ENCODE measurements at regions not wholly inside any gene's neighbourhood (a gene's known extent, or its start where the extent isn't known, plus 50 kb on each side); places are given as distances from the start of the nearest gene placed in this dataset.
A peak's percentile ranks its signal among the peaks of the same experiment; 100 is the strongest.

- no peaks in the 10 kb centered on the region for H3K9me3 ChIP-seq (ENCODE audit: control insufficient read depth, low read depth, low read length)
- H3K4me3 ChIP-seq (ENCODE audit: low read length): no peak overlapping the region
- H3K27me3 ChIP-seq (ENCODE audit: control insufficient read depth, insufficient read depth, low read length): no peaks in the 10 kb centered on the region
- DNase-seq: no peak
- no peaks in the 10 kb centered on the region for H3K36me3 ChIP-seq (ENCODE audit: control insufficient read depth, insufficient read depth, low read length)
- 17% methylated on average over 1 of the region's 3 CpGs for WGBS (ENCODE audit: insufficient coverage, low lambda C conversion rate)
- H3K27ac ChIP-seq (ENCODE audit: low read length): no peak overlapping the region
- no peaks in the 10 kb centered on the region for H3K4me1 ChIP-seq (ENCODE audit: control insufficient read depth, insufficient read depth, low read length)
Measured at GRCh38 chr14:84643446-84643845, 886.5 kb upstream of the FLRT2 start.

- no peaks in the 10 kb centered on the region for H3K9me3 ChIP-seq (ENCODE audit: control insufficient read depth, low read depth, low read length)
- 100% methylated on average over 2 of the region's 6 CpGs for WGBS (ENCODE audit: insufficient coverage, low lambda C conversion rate)
- H3K4me3 ChIP-seq (ENCODE audit: low read length): no peak overlapping the region
- no peaks in the 10 kb centered on the region for H3K27me3 ChIP-seq (ENCODE audit: control insufficient read depth, insufficient read depth, low read length)
- no peaks in the 10 kb centered on the region for H3K36me3 ChIP-seq (ENCODE audit: control insufficient read depth, insufficient read depth, low read length)
- H3K27ac ChIP-seq (ENCODE audit: low read length): no peak overlapping the region
- no peak for DNase-seq
- no peaks in the 10 kb centered on the region for H3K4me1 ChIP-seq (ENCODE audit: control insufficient read depth, insufficient read depth, low read length)
Measured at GRCh38 chr14:84646786-84647500, 883.0 kb upstream of the FLRT2 start.

- Histone ChIP-seq H3K36me3 (ENCODE audit: control insufficient read depth, insufficient read depth, low read length) (no peaks in the 10 kb centered on the region), H3K4me3 (ENCODE audit: low read length) (no peak overlapping the region), H3K4me1 (ENCODE audit: control insufficient read depth, insufficient read depth, low read length) (no peaks in the 10 kb centered on the region), H3K27ac (ENCODE audit: low read length) (no peak overlapping the region), H3K9me3 (ENCODE audit: control insufficient read depth, low read depth, low read length) (no peaks in the 10 kb centered on the region), H3K27me3 (ENCODE audit: control insufficient read depth, insufficient read depth, low read length) (no peaks in the 10 kb centered on the region)
- DNase-seq: no peak
- no CpG with 5 or more reads among the region's 7 CpGs for WGBS (ENCODE audit: insufficient coverage, low lambda C conversion rate)
Measured at GRCh38 chr14:84655014-84655413, 874.9 kb upstream of the FLRT2 start.

- Histone ChIP-seq H3K27me3 (ENCODE audit: control insufficient read depth, insufficient read depth, low read length) (no peaks in the 10 kb centered on the region), H3K27ac (ENCODE audit: low read length) (no peak overlapping the region), H3K4me3 (ENCODE audit: low read length) (no peak overlapping the region), H3K4me1 (ENCODE audit: control insufficient read depth, insufficient read depth, low read length) (no peaks in the 10 kb centered on the region), H3K36me3 (ENCODE audit: control insufficient read depth, insufficient read depth, low read length) (no peaks in the 10 kb centered on the region), H3K9me3 (ENCODE audit: control insufficient read depth, low read depth, low read length) (no peaks in the 10 kb centered on the region)
- no peak for DNase-seq
- whole genome bisulfite sequencing (ENCODE audit: insufficient coverage, low lambda C conversion rate): no CpG with 5 or more reads among the region's 1 CpG
Measured at GRCh38 chr14:84657911-84658310, 872.0 kb upstream of the FLRT2 start.

GRCh38 chr14:84670796-84671195 lies 859.1 kb upstream of the FLRT2 start:
- DNase-seq: no peak
- Histone ChIP-seq H3K36me3 (ENCODE audit: control insufficient read depth, insufficient read depth, low read length) (no peaks in the 10 kb centered on the region), H3K9me3 (ENCODE audit: control insufficient read depth, low read depth, low read length) (no peaks in the 10 kb centered on the region), H3K27me3 (ENCODE audit: control insufficient read depth, insufficient read depth, low read length) (no peaks in the 10 kb centered on the region), H3K4me3 (ENCODE audit: low read length) (no peak overlapping the region), H3K4me1 (ENCODE audit: control insufficient read depth, insufficient read depth, low read length) (no peaks in the 10 kb centered on the region), H3K27ac (ENCODE audit: low read length) (no peak overlapping the region)

DNA sequence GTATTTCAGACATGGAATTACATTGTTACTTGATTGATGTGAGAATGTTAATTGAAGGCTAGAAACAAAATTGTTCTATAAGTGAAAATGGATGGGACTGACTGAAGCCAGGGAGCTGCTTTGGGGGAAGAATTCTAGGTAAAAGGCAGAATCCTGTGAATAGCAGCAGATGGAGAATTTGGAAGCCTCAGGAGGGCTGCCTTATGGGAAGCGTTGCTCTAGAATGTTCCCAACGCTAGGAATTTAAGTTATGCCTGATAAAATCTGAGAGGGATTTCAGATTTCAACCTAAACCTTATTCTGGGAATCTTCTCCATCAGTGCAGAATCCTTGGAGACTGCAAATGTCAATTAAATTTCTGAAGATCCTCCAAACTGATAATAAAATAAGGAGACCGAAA lies 858.2 kb upstream of the FLRT2 start:
- Histone ChIP-seq H3K4me1 (ENCODE audit: control insufficient read depth, insufficient read depth, low read length) (no peaks in the 10 kb centered on the region), H3K9me3 (ENCODE audit: control insufficient read depth, low read depth, low read length) (no peaks in the 10 kb centered on the region), H3K27ac (ENCODE audit: low read length) (no peak overlapping the region), H3K27me3 (ENCODE audit: control insufficient read depth, insufficient read depth, low read length) (no peaks in the 10 kb centered on the region), H3K4me3 (ENCODE audit: low read length) (no peak overlapping the region), H3K36me3 (ENCODE audit: control insufficient read depth, insufficient read depth, low read length) (no peaks in the 10 kb centered on the region)
- DNase-seq: no peak
- 90% methylated on average over 1 of the region's 3 CpGs for WGBS (ENCODE audit: insufficient coverage, low lambda C conversion rate)

GRCh38 chr14:84674636-84675035 lies 855.3 kb upstream of the FLRT2 start:
- H3K4me3 ChIP-seq (ENCODE audit: low read length): no peak overlapping the region
- no CpG with 5 or more reads among the region's 1 CpG for WGBS (ENCODE audit: insufficient coverage, low lambda C conversion rate)
- H3K9me3 ChIP-seq (ENCODE audit: control insufficient read depth, low read depth, low read length): no peaks in the 10 kb centered on the region
- H3K4me1 ChIP-seq (ENCODE audit: control insufficient read depth, insufficient read depth, low read length): no peaks in the 10 kb centered on the region
- no peaks in the 10 kb centered on the region for H3K36me3 ChIP-seq (ENCODE audit: control insufficient read depth, insufficient read depth, low read length)
- H3K27me3 ChIP-seq (ENCODE audit: control insufficient read depth, insufficient read depth, low read length): no peaks in the 10 kb centered on the region
- no peak for DNase-seq
- no peak overlapping the region for H3K27ac ChIP-seq (ENCODE audit: low read length)

- no peak for DNase-seq
- Histone ChIP-seq H3K27me3 (ENCODE audit: control insufficient read depth, insufficient read depth, low read length) (no peaks in the 10 kb centered on the region), H3K36me3 (ENCODE audit: control insufficient read depth, insufficient read depth, low read length) (no peaks in the 10 kb centered on the region), H3K9me3 (ENCODE audit: control insufficient read depth, low read depth, low read length) (no peaks in the 10 kb centered on the region), H3K27ac (ENCODE audit: low read length) (no peak overlapping the region), H3K4me1 (ENCODE audit: control insufficient read depth, insufficient read depth, low read length) (no peaks in the 10 kb centered on the region), H3K4me3 (ENCODE audit: low read length) (no peak overlapping the region)
- 72% methylated on average over 2 of the region's 3 CpGs for WGBS (ENCODE audit: insufficient coverage, low lambda C conversion rate)
Measured at GRCh38 chr14:84686550-84686949, 843.4 kb upstream of the FLRT2 start.

- peak in 1 of 2 donors; percentile 11 for DNase-seq
- Histone ChIP-seq H3K27ac (ENCODE audit: low read length) (no peak overlapping the region), H3K4me3 (ENCODE audit: low read length) (no peak overlapping the region), H3K4me1 (ENCODE audit: control insufficient read depth, insufficient read depth, low read length) (no peaks in the 10 kb centered on the region), H3K9me3 (ENCODE audit: control insufficient read depth, low read depth, low read length) (no peaks in the 10 kb centered on the region), H3K27me3 (ENCODE audit: control insufficient read depth, insufficient read depth, low read length) (no peaks in the 10 kb centered on the region), H3K36me3 (ENCODE audit: control insufficient read depth, insufficient read depth, low read length) (no peaks in the 10 kb centered on the region)
- 87% methylated on average over 4 of the region's 7 CpGs for WGBS (ENCODE audit: insufficient coverage, low lambda C conversion rate)
Measured at GRCh38 chr14:84688297-84689025, 841.5 kb upstream of the FLRT2 start.

DNA sequence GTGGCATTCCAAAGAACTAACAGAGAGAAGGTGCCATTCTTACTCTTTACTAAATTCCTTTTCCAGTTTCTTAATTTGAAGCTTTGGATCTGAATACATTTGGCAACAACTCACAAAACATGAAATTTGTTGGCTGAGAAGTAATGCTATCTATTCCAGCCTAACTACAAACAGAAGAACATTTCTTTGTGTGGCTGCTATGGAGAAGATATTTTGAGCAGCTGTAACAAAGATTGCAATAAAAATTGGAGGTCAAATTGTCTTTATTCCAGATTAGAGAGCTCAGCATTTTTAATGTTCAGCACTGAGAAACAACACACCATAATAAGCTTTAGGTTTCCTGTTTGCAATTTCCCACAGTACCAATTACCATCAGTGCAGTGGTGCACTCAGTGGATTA lies 835.8 kb upstream of the FLRT2 start:
- Histone ChIP-seq H3K27ac (ENCODE audit: low read length) (no peak overlapping the region), H3K36me3 (ENCODE audit: control insufficient read depth, insufficient read depth, low read length) (no peaks in the 10 kb centered on the region), H3K4me3 (ENCODE audit: low read length) (no peak overlapping the region), H3K9me3 (ENCODE audit: control insufficient read depth, low read depth, low read length) (no peaks in the 10 kb centered on the region), H3K27me3 (ENCODE audit: control insufficient read depth, insufficient read depth, low read length) (no peaks in the 10 kb centered on the region), H3K4me1 (ENCODE audit: control insufficient read depth, insufficient read depth, low read length) (no peaks in the 10 kb centered on the region)
- no peak for DNase-seq

DNA sequence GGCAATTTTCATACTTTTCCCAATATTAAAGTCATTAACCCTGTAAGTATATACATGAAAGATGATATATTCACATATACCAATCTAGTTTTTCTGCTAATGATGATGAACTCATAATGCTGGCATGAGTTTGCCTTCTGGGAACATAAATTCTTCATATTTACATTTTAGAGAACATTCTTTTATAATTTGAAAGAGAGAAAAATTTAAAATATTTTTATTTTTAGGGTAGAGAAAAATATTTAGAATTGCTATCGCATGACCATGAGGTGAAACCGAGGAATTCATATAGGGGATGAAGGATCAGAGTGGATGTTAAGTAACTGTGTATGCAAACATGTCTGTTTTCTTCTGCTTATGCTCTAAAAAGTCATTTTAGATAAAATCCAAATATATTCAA lies 825.3 kb upstream of the FLRT2 start:
- no peaks in the 10 kb centered on the region for H3K9me3 ChIP-seq (ENCODE audit: control insufficient read depth, low read depth, low read length)
- H3K27me3 ChIP-seq (ENCODE audit: control insufficient read depth, insufficient read depth, low read length): no peaks in the 10 kb centered on the region
- no peaks in the 10 kb centered on the region for H3K36me3 ChIP-seq (ENCODE audit: control insufficient read depth, insufficient read depth, low read length)
- no peak overlapping the region for H3K4me3 ChIP-seq (ENCODE audit: low read length)
- H3K27ac ChIP-seq (ENCODE audit: low read length): no peak overlapping the region
- WGBS (ENCODE audit: insufficient coverage, low lambda C conversion rate): 100% methylated on average over 2 of the region's 2 CpGs
- H3K4me1 ChIP-seq (ENCODE audit: control insufficient read depth, insufficient read depth, low read length): no peaks in the 10 kb centered on the region
- no peak for DNase-seq
